Trophoblast cell (in vitro differentiated cells and primary cell): ENCODE measurements at regions not wholly inside any gene's neighbourhood (a gene's known extent, or its start where the extent isn't known, plus 50 kb on each side); places are given as distances from the start of the nearest gene placed in this dataset.

Experiments used
- DNase-seq, 2 donors: peaks; one replicate each; pipeline ENCODE4 v3.0.0-alpha.2; 2016
- H2AFZ ChIP-seq: 2 replicates; pipeline ENCODE4 v1.6.1; 2013; ENCODE audit warnings: low read length, moderate library complexity, mild to moderate bottlenecking; ENCODE audit not compliant: insufficient read depth, poor library complexity
- H2AK5ac ChIP-seq: 2 replicates; pipeline ENCODE4 v1.6.1; 2013; ENCODE audit warnings: mild to moderate bottlenecking, low read length
- H2BK120ac ChIP-seq: 2 replicates; pipeline ENCODE4 v1.6.1; 2013; ENCODE audit warnings: low read length, mild to moderate bottlenecking, moderate library complexity; ENCODE audit not compliant: insufficient read depth, poor library complexity
- H2BK12ac ChIP-seq: 2 replicates; pipeline ENCODE4 v1.6.1; 2013; ENCODE audit warnings: mild to moderate bottlenecking, low read length, moderate library complexity
- H2BK5ac ChIP-seq: 2 replicates; pipeline ENCODE4 v1.6.1; 2013; ENCODE audit warnings: low read length, low read depth, moderate library complexity, mild to moderate bottlenecking; ENCODE audit not compliant: poor library complexity
- H3K14ac ChIP-seq: 2 replicates; pipeline ENCODE4 v1.6.1; 2013; ENCODE audit warnings: mild to moderate bottlenecking, low read length
- H3K18ac ChIP-seq: 2 replicates; pipeline ENCODE4 v1.6.1; 2013; ENCODE audit warnings: mild to moderate bottlenecking, low read length
- H3K23ac ChIP-seq: 2 replicates; pipeline ENCODE4 v1.6.1; 2013; ENCODE audit warnings: low read length
- H3K27ac ChIP-seq: 2 replicates; pipeline ENCODE4 v1.5.1; 2013; ENCODE audit warnings: low read depth, mild to moderate bottlenecking, inconsistent platforms, low read length, moderate library complexity
- H3K27me3 ChIP-seq: 2 replicates; pipeline ENCODE4 v1.6.1; 2013; ENCODE audit warnings: inconsistent platforms, mild to moderate bottlenecking, low read length, moderate library complexity; ENCODE audit not compliant: insufficient read depth
- H3K36me3 ChIP-seq, 2 experiments: 1 replicate in 1 of 2; 2 replicates in 1 of 2; pipeline ENCODE4 v1.6.1; 2013; ENCODE audit warnings: low read length in 2 of 2, mild to moderate bottlenecking in 2 of 2, moderate library complexity in 1 of 2; ENCODE audit not compliant: insufficient read depth in 2 of 2, control insufficient read depth in 1 of 2
- H3K4ac ChIP-seq: 2 replicates; pipeline ENCODE4 v1.6.1; 2013; ENCODE audit warnings: low read depth, mild to moderate bottlenecking, low read length, moderate library complexity
- H3K4me1 ChIP-seq, 2 experiments: 1 replicate in 1 of 2; 2 replicates in 1 of 2; pipeline ENCODE4 v1.6.1; 2013; ENCODE audit warnings: low read length in 2 of 2, mild to moderate bottlenecking in 2 of 2, moderate library complexity in 1 of 2; ENCODE audit not compliant: insufficient read depth in 2 of 2, control insufficient read depth in 1 of 2
- H3K4me2 ChIP-seq: 2 replicates; pipeline ENCODE4 v1.6.1; 2013; ENCODE audit warnings: inconsistent platforms, mild to moderate bottlenecking, low read length, moderate library complexity
- H3K4me3 ChIP-seq: 2 replicates; pipeline ENCODE4 v1.5.1; 2013; ENCODE audit warnings: mild to moderate bottlenecking, low read depth, low read length, inconsistent platforms
- H3K79me1 ChIP-seq: one replicate; pipeline ENCODE4 v1.6.1; 2013; ENCODE audit warnings: low read length
- H3K79me2 ChIP-seq: 2 replicates; pipeline ENCODE4 v1.6.1; 2013; ENCODE audit warnings: low read length, mild to moderate bottlenecking; ENCODE audit not compliant: control insufficient read depth, insufficient read depth, poor library complexity
- H3K9ac ChIP-seq: 2 replicates; pipeline ENCODE4 v1.6.1; 2013; ENCODE audit warnings: mild to moderate bottlenecking, low read length
- H3K9me3 ChIP-seq: 2 replicates; pipeline ENCODE4 v1.6.1; 2013; ENCODE audit warnings: low read depth, mild to moderate bottlenecking, control low read depth, inconsistent platforms, low read length; ENCODE audit not compliant: insufficient read depth
- H4K12ac ChIP-seq: 2 replicates; pipeline ENCODE4 v1.6.1; 2013; ENCODE audit warnings: low read depth, mild to moderate bottlenecking, low read length, moderate library complexity
- H4K8ac ChIP-seq: 2 replicates; pipeline ENCODE4 v1.6.1; 2013; ENCODE audit warnings: low read depth, mild to moderate bottlenecking, low read length, moderate library complexity
- H4K91ac ChIP-seq: one replicate; pipeline ENCODE4 v1.6.1; 2013; ENCODE audit warnings: low read depth, mild to moderate bottlenecking, low read length, moderate library complexity
- WGBS: extraction: QIAGEN DNeasy Blood & Tissue Kit; methylation state at CpG from one replicate; pipeline ENCODE4 v1.1.7; 2013; ENCODE audit warnings: missing lambda C conversion rate; ENCODE audit not compliant: insufficient read length, insufficient coverage; ENCODE audit errors: extremely low coverage; 5-methylcytosine and 5-hydroxymethylcytosine counted together

GRCh38 chr16:24452724-24453123 is 86.6 kb upstream of the RBBP6 start:
- Histone ChIP-seq H2BK120ac (no peak overlapping the region), H3K27ac (no peak overlapping the region), H2AFZ (no peak overlapping the region), H2BK5ac (no peak overlapping the region), H2AK5ac (no peak overlapping the region), H3K4me1 (no peaks in the 10 kb centered on the region), H3K4me2 (no peak overlapping the region), H3K4ac (no peak overlapping the region), H3K14ac (no peak overlapping the region), H3K9ac (no peak overlapping the region), H4K12ac (no peak overlapping the region), H4K8ac (no peak overlapping the region), H3K79me1 (no peaks in the 10 kb centered on the region), H3K79me2 (no peaks in the 10 kb centered on the region), H3K27me3 (no peaks in the 10 kb centered on the region), H2BK12ac (no peak overlapping the region), H3K18ac (no peak overlapping the region), H3K23ac (no peak overlapping the region), H3K36me3 (no peaks in the 10 kb centered on the region), H4K91ac (no peak overlapping the region), H3K9me3 (no peaks in the 10 kb centered on the region), H3K4me3 (no peak overlapping the region)
- no CpG with 5 or more reads among the region's 3 CpGs for WGBS
- no peak for DNase-seq

DNA sequence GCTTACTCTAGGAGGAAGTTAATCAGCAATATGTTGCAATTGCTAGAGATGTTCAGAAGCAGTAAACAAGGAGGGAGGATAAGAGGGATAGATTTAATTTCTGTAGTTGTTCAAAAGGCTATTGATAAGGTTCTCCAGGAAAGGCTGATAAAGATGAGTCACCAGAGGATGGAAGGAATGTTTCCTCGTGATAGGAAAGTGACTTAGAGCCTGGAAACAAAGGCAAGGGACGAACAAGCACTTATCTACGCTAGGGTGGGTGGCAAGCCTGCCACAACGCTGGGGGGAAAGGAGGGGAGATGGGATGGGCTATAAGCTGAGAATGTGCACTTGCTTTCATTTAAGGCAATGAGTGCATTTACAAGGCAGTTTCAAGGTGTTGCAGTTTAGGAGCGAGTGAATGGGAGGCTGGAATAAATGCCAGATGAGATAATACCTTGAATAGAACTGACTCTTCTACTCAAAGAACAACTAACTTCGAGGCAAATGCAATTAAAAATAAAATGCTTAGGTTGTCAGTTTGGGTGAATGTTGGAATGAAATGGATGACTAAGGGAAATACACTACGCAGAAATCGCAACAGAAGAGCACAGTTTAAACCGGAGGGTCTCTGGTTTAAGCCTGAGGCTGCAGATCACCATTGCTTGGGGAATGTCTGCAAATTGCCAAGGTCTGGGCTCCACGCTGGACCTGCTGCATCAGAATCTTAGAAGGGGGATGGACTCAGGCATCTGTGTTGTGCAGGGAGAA is 76.0 kb upstream of the RBBP6 start:
- H2AK5ac ChIP-seq = no peak overlapping the region
- H4K8ac ChIP-seq = no peak overlapping the region
- no peak overlapping the region for H2AFZ ChIP-seq
- no CpG with 5 or more reads among the region's 10 CpGs for WGBS
- no peak for DNase-seq
- H4K91ac ChIP-seq = no peak overlapping the region
- no peak overlapping the region for H2BK120ac ChIP-seq
- no peaks in the 10 kb centered on the region for H3K4me1 ChIP-seq
- H3K23ac ChIP-seq = no peak overlapping the region
- H2BK12ac ChIP-seq = no peak overlapping the region
- no peak overlapping the region for H3K4me3 ChIP-seq
- no peak overlapping the region for H3K27ac ChIP-seq
- H3K4ac ChIP-seq = no peak overlapping the region
- no peak overlapping the region for H3K9ac ChIP-seq
- no peaks in the 10 kb centered on the region for H3K36me3 ChIP-seq
- H3K18ac ChIP-seq = no peak overlapping the region
- H3K4me2 ChIP-seq = no peak overlapping the region
- no peak overlapping the region for H4K12ac ChIP-seq
- H2BK5ac ChIP-seq = no peak overlapping the region
- H3K79me2 ChIP-seq = no peaks in the 10 kb centered on the region
- H3K9me3 ChIP-seq = peaks cover 2% of the 10 kb centered on the region
- no peak overlapping the region for H3K14ac ChIP-seq
- H3K27me3 ChIP-seq = no peaks in the 10 kb centered on the region
- H3K79me1 ChIP-seq = no peaks in the 10 kb centered on the region

DNA sequence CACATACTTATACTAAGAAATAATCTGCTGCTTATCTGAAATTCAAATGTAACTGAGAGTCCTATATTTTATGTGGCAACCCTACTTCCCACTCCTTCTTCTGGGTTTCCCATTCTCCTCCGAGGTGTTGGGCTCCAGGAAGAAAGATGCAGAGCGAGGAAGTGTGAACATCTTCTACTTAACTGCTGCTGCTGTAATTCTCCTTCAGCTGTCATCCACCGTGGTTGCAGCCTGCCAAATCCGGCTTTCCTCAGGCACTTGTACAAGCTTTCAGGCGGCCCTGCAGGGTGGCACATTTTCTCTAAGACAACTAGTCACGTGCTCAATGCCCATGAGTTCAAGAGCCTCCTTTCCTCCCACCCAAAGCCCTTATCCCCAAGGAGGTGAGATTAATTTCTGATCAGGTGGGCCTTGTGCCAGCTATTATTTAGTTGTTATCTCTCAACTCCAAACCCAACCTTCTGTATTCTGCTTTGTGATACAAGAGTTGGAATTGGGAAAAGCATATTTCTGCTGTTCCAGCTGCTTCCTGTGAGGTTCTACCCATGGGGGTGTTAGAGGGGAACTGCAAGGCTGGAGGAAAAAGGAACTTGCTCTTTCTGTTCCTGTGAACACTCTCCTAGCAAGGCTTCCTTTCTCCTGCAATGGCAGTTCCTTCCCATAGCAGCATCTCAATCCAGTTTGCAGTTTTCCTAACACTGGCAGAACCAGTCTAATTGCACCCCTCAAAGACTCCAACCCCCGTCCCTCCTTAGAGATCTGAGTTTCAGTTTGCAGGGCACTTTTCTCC is 67.6 kb upstream of the RBBP6 start:
- Histone ChIP-seq H3K79me2 (no peaks in the 10 kb centered on the region), H3K4me3 (no peak overlapping the region), H2BK120ac (no peak overlapping the region), H3K14ac (no peak overlapping the region), H2AK5ac (no peak overlapping the region), H3K27me3 (no peaks in the 10 kb centered on the region), H4K12ac (no peak overlapping the region), H3K79me1 (no peaks in the 10 kb centered on the region), H3K23ac (no peak overlapping the region), H3K4me2 (no peak overlapping the region), H4K91ac (no peak overlapping the region), H2BK12ac (no peak overlapping the region), H3K9me3 (no peaks in the 10 kb centered on the region), H3K27ac (no peak overlapping the region), H3K36me3 (no peaks in the 10 kb centered on the region), H2AFZ (no peak overlapping the region), H3K4me1 (no peaks in the 10 kb centered on the region), H3K4ac (no peak overlapping the region), H4K8ac (no peak overlapping the region), H2BK5ac (no peak overlapping the region), H3K18ac (no peak overlapping the region), H3K9ac (no peak overlapping the region)
- no peak for DNase-seq
- no CpG with 5 or more reads among the region's 7 CpGs for WGBS

GRCh38 chr16:24477492-24477891 is 61.9 kb upstream of the RBBP6 start:
- Histone ChIP-seq H3K79me1 (no peaks in the 10 kb centered on the region), H4K91ac (no peak overlapping the region), H3K9me3 (no peaks in the 10 kb centered on the region), H3K4me3 (no peak overlapping the region), H4K8ac (no peak overlapping the region), H3K27me3 (no peaks in the 10 kb centered on the region), H3K18ac (no peak overlapping the region), H3K4me1 (no peaks in the 10 kb centered on the region), H3K4ac (no peak overlapping the region), H2AK5ac (no peak overlapping the region), H2AFZ (no peak overlapping the region), H3K27ac (no peak overlapping the region), H4K12ac (no peak overlapping the region), H2BK12ac (no peak overlapping the region), H3K79me2 (no peaks in the 10 kb centered on the region), H3K36me3 (no peaks in the 10 kb centered on the region), H3K23ac (no peak overlapping the region), H3K4me2 (no peak overlapping the region), H2BK5ac (no peak overlapping the region), H3K9ac (no peak overlapping the region), H3K14ac (no peak overlapping the region), H2BK120ac (no peak overlapping the region)
- DNase-seq = peak in 1 of 2 donors; percentile 6
- WGBS = no CpG with 5 or more reads among the region's 6 CpGs
